Adrenal gland (tissue), 9 donors: ENCODE measurements at regions not wholly inside any gene's neighbourhood (a gene's known extent, or its start where the extent isn't known, plus 50 kb on each side); places are given as distances from the start of the nearest gene placed in this dataset.

Experiments used
- DNase-seq, 7 donors: peaks; one replicate each; pipeline ENCODE4 v3.0.0-alpha.2; 2019 to 2020
- H3K27ac ChIP-seq, 5 donors: fragments of 200-600 bp; sonication (generic) in 4 of 5; 1 replicate in 3 of 5; 2 replicates in 2 of 5; pipeline versions ENCODE4 v1.5.1 to v1.8.0; 2016 to 2020; ENCODE audit warnings: mild to moderate bottlenecking in 1 of 5
- H3K27me3 ChIP-seq: fragments of 200-600 bp; 2 replicates; pipeline ENCODE4 v1.8.0; 2021
- H3K36me3 ChIP-seq, 2 donors: fragments of 200-600 bp; replicated peaks in 1 of 2; 1 replicate in 1 of 2; 2 replicates in 1 of 2; pipeline versions ENCODE4 v1.5.1 to v1.8.0; 2018 to 2022
- H3K4me1 ChIP-seq, 2 donors: fragments of 200-600 bp; replicated peaks in 1 of 2; 1 replicate in 1 of 2; 2 replicates in 1 of 2; pipeline versions ENCODE4 v1.5.1 to v1.8.0; 2018 to 2021
- H3K4me3 ChIP-seq, 4 donors: fragments of 200-600 bp; sonication (generic) in 3 of 4; one replicate each; pipeline ENCODE4 v1.5.1; 2016 to 2018
- H3K9me3 ChIP-seq, 3 donors: fragments of 200-600 bp; sonication (generic) in 1 of 3; replicated peaks in 1 of 3; 1 replicate in 2 of 3; 2 replicates in 1 of 3; pipeline versions ENCODE4 v1.5.1 to v1.8.0; 2016 to 2021
- CTCF ChIP-seq, 6 experiments: fragments of 450-650 bp in 4 of 6; fragments of 200-600 bp in 2 of 6; sonication (generic) in 1 of 6; IDR thresholded peaks; 1 replicate in 5 of 6; 2 replicates in 1 of 6; pipeline versions ENCODE4 v1.5.1 to v1.8.0; 2016 to 2021; ENCODE audit warnings: antibody characterized with exemption in 6 of 6, mild to moderate bottlenecking in 2 of 6, moderate library complexity in 1 of 6
- POLR2A ChIP-seq, 2 donors: fragments of 450-650 bp; IDR thresholded peaks; one replicate each; pipeline ENCODE4 v1.6.1; 2017; ENCODE audit warnings: antibody characterized with exemption in 2 of 2, mild to moderate bottlenecking in 2 of 2, moderate library complexity in 1 of 2
- WGBS, 4 donors: extraction: QIAGEN DNeasy Blood & Tissue Kit in 2 of 4; methylation state at CpG; one replicate each; pipeline versions ENCODE4 v1.1.5 to v1.1.7; 2013 to 2017; 5-methylcytosine and 5-hydroxymethylcytosine counted together
- intact Hi-C, 2 donors: fragments of 100-400 bp; cut with DNase I; formaldehyde crosslinking; loops; one replicate each; pipeline versions ENCODE4 v1.14.1 to v1.15.0; 2022 to 2023
- donor health status: healthy with polysubstance abuse.
- donor health status: Bipolar disorder and iron deficiency.
- donor health status: DM: yes; HTN: yes; CAD: no.
- donor health status: DM: no; HTN: no; CAD: no.
- donor health status: DM: no; HTN: no; CAD: no.

GRCh38 chr2:222080141-222080540 lies 218.7 kb downstream of the PAX3 start:
- Histone ChIP-seq H3K27me3 (no peaks in the 10 kb centered on the region), H3K4me1 (no peaks in the 10 kb centered on the region), H3K36me3 (no peaks in the 10 kb centered on the region), H3K27ac (no peak overlapping the region), H3K4me3 (no peak overlapping the region), H3K9me3 (no peaks in the 10 kb centered on the region)
- TF ChIP-seq CTCF (IDR thresholded peaks at IDR 0.05) (no peak), POLR2A (IDR thresholded peaks at IDR 0.05) (no peak)
- 73 to 84% (median 78%) methylated on average over 2 of the region's 2 CpGs for WGBS, 4 donors
- intact Hi-C loops, result no loop called here
- DNase-seq, result no peak

- Histone ChIP-seq H3K36me3 (no peaks in the 10 kb centered on the region), H3K9me3 (no peaks in the 10 kb centered on the region), H3K4me1 (no peaks in the 10 kb centered on the region), H3K27ac (no peak overlapping the region), H3K27me3 (peaks cover 6% of the 10 kb centered on the region), H3K4me3 (no peak overlapping the region)
- 68 to 78% (median 72%) methylated on average over 7 of the region's 7 CpGs for WGBS, 4 donors
- DNase-seq, result no peak
- intact Hi-C loops, result no loop called here
- TF ChIP-seq CTCF (IDR thresholded peaks at IDR 0.05), result no peak
Measured at GRCh38 chr2:222076973-222077690, 221.7 kb downstream of the PAX3 start.

- Histone ChIP-seq H3K36me3 (no peaks in the 10 kb centered on the region), H3K4me1 (no peaks in the 10 kb centered on the region), H3K27me3 (peaks cover 10% of the 10 kb centered on the region), H3K9me3 (no peaks in the 10 kb centered on the region), H3K4me3 (no peak overlapping the region), H3K27ac (no peak overlapping the region)
- intact Hi-C loops, result no loop called here
- no peak for DNase-seq
- TF ChIP-seq POLR2A (IDR thresholded peaks at IDR 0.05) (no peak), CTCF (IDR thresholded peaks at IDR 0.05) (no peak)
- WGBS, 4 donors, result 17 to 29% (median 22%) methylated on average over 2 of the region's 2 CpGs
Measured at GRCh38 chr2:222074674-222075073, 224.1 kb downstream of the PAX3 start.

DNA sequence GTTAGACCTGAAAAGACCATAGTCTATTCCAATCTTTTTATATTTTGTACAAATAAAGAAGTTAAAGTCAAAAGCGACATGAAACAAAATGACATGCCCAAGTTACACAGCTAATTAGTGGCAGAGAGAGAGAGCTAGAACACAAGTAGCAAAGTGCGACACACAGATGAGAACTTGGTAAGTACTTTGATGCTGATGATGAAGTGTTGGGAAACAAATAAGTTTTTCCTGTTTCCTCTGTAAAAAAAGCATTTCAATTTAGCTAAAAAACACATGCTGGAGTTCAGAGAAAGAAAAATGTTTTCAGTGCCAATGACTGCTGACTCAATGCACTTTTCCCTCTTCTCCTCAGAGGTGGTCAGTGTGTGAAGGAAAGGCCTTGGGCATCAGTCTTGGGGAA lies 226.9 kb downstream of the PAX3 start:
- intact Hi-C loops, result no loop called here
- WGBS, 4 donors, result 87 to 91% (median 90%) methylated on average over 2 of the region's 2 CpGs
- TF ChIP-seq CTCF (IDR thresholded peaks at IDR 0.05), result no peak
- no peak for TF ChIP-seq POLR2A (IDR thresholded peaks at IDR 0.05)

More for the DNA sequence above, 226.9 kb downstream of the PAX3 start:
- H3K36me3 ChIP-seq, result no peaks in the 10 kb centered on the region
- DNase-seq, result no peak
- no peak overlapping the region for H3K27ac ChIP-seq
- no peak overlapping the region for H3K4me3 ChIP-seq
- no peaks in the 10 kb centered on the region for H3K4me1 ChIP-seq
- peaks cover 10% of the 10 kb centered on the region for H3K27me3 ChIP-seq
- no peaks in the 10 kb centered on the region for H3K9me3 ChIP-seq
